K562 (cell line): ENCODE measurements at regions not wholly inside any gene's neighbourhood (a gene's known extent, or its start where the extent isn't known, plus 50 kb on each side); places are given as distances from the start of the nearest gene placed in this dataset.

Experiments used
- MTF1 ChIP-seq: fragments of 250-450 bp; sonication (Bioruptor Pico); IDR thresholded peaks from 2 replicates; pipeline ENCODE4 v1.9.0; 2021; ENCODE audit warnings: moderate library complexity, mild to moderate bottlenecking, inconsistent platforms, borderline replicate concordance
- PCBP1 ChIP-seq: fragments of 200-400 bp; formaldehyde crosslinking; IDR thresholded peaks from 2 replicates; pipeline ENCODE4 v1.6.1; 2018; ENCODE audit warnings: mild to moderate bottlenecking, low read depth, low read length; ENCODE audit not compliant: poor library complexity, severe bottlenecking
- RAD21 ChIP-seq, 2 experiments: fragments of 250-450 bp in 1 of 2; fragments of 450-650 bp in 1 of 2; sonication (Bioruptor Pico) in 1 of 2; formaldehyde crosslinking in 1 of 2; IDR thresholded peaks in 1 of 2; conservative IDR thresholded peaks in 1 of 2; 2 replicates each; pipeline versions ENCODE4 v1.4.0 to v1.8.0; 2020 to 2022; ENCODE audit warnings: mild to moderate bottlenecking in 2 of 2, moderate library complexity in 1 of 2
- ZNF41 ChIP-seq: fragments of 250-450 bp; sonication (Bioruptor Pico); conservative IDR thresholded peaks from 2 replicates; pipeline ENCODE4 v1.4.0; 2020; ENCODE audit warnings: mild to moderate bottlenecking
- ZZZ3 ChIP-seq: fragments of 450-650 bp; IDR thresholded peaks from 2 replicates; pipeline ENCODE4 v1.6.1; 2016; ENCODE audit warnings: antibody characterized with exemption, mild to moderate bottlenecking, moderate library complexity
- TF ChIP-seq, protein P1 (sequence below): sonication (generic); formaldehyde crosslinking; IDR thresholded peaks from 2 replicates; pipeline ENCODE4 v1.8.1; 2022; ENCODE audit warnings: missing genetic modification reagents
- TF ChIP-seq, protein P2 (sequence below): sonication (generic); formaldehyde crosslinking; IDR thresholded peaks from 2 replicates; pipeline ENCODE4 v1.9.0; 2022; ENCODE audit warnings: mild to moderate bottlenecking, missing genetic modification reagents
- TF ChIP-seq, protein P3 (sequence below): sonication (generic); formaldehyde crosslinking; IDR thresholded peaks from 2 replicates; pipeline ENCODE4 v1.5.0; 2020; ENCODE audit warnings: missing genetic modification reagents
- TF ChIP-seq, protein P4 (sequence below): IDR thresholded peaks from 3 replicates; pipeline ENCODE4 v1.6.1; 2011; ENCODE audit warnings: borderline replicate concordance, mild to moderate bottlenecking, moderate library complexity; ENCODE audit not compliant: insufficient read length; ENCODE audit errors: extremely low read depth

DNA sequence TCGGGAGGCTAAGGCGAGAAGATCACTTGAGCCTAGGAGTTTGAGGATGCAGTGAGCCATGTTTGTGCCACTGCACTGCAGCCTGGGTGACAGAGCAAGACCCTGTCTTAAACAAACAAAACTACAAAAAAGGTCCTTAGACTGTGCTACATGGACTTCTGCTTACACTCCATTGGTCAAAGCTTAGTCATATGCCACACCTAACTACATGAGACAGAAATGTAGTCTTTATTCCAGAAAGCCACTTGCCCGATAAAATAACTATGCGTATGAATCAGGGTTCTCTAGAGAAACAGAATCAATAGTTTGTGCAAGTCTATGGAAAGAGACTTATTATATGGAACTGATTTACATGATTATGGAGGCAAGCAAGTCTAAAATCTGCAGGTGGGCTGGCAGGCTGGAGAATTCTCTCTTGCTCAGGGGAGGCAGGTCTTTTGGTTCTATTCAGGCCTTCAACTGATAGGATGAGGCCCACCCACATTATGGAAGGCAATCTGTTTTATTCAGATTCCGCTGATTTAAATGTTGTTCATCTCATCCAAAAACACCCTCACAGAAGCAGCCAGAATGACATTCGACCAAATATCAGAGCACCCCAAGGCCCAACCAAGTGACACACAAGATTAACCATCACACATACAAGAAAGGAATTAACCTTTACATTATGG is 114.4 kb upstream of the SIX2 start:
- TF ChIP-seq PCBP1 (no peak), ZNF41 (no peak), ZZZ3 (no peak), MTF1 (no peak), RAD21 (CRISPR knock-in tag; conservative IDR thresholded peaks at IDR 0.05 in 1 of 2, IDR thresholded peaks at IDR 0.05 in 1 of 2) (no peak)
- TF ChIP-seq, protein P1, sequence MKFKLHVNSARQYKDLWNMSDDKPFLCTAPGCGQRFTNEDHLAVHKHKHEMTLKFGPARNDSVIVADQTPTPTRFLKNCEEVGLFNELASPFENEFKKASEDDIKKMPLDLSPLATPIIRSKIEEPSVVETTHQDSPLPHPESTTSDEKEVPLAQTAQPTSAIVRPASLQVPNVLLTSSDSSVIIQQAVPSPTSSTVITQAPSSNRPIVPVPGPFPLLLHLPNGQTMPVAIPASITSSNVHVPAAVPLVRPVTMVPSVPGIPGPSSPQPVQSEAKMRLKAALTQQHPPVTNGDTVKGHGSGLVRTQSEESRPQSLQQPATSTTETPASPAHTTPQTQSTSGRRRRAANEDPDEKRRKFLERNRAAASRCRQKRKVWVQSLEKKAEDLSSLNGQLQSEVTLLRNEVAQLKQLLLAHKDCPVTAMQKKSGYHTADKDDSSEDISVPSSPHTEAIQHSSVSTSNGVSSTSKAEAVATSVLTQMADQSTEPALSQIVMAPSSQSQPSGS (CRISPR knock-in tag) = no peak
- TF ChIP-seq, protein P2, sequence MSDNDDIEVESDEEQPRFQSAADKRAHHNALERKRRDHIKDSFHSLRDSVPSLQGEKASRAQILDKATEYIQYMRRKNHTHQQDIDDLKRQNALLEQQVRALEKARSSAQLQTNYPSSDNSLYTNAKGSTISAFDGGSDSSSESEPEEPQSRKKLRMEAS (CRISPR knock-in tag) = no peak
- TF ChIP-seq, protein P3, sequence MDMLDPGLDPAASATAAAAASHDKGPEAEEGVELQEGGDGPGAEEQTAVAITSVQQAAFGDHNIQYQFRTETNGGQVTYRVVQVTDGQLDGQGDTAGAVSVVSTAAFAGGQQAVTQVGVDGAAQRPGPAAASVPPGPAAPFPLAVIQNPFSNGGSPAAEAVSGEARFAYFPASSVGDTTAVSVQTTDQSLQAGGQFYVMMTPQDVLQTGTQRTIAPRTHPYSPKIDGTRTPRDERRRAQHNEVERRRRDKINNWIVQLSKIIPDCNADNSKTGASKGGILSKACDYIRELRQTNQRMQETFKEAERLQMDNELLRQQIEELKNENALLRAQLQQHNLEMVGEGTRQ (CRISPR knock-in tag) = no peak
- TF ChIP-seq, protein P4, sequence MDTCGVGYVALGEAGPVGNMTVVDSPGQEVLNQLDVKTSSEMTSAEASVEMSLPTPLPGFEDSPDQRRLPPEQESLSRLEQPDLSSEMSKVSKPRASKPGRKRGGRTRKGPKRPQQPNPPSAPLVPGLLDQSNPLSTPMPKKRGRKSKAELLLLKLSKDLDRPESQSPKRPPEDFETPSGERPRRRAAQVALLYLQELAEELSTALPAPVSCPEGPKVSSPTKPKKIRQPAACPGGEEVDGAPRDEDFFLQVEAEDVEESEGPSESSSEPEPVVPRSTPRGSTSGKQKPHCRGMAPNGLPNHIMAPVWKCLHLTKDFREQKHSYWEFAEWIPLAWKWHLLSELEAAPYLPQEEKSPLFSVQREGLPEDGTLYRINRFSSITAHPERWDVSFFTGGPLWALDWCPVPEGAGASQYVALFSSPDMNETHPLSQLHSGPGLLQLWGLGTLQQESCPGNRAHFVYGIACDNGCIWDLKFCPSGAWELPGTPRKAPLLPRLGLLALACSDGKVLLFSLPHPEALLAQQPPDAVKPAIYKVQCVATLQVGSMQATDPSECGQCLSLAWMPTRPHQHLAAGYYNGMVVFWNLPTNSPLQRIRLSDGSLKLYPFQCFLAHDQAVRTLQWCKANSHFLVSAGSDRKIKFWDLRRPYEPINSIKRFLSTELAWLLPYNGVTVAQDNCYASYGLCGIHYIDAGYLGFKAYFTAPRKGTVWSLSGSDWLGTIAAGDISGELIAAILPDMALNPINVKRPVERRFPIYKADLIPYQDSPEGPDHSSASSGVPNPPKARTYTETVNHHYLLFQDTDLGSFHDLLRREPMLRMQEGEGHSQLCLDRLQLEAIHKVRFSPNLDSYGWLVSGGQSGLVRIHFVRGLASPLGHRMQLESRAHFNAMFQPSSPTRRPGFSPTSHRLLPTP = no peak
